ENCODE measurements at regions not wholly inside any gene's neighbourhood (a gene's known extent, or its start where the extent isn't known, plus 50 kb on each side); places are given as distances from the start of the nearest gene placed in this dataset.

- no peak for TF ChIP-seq ZBTB8A (IDR thresholded peaks at IDR 0.05; ENCODE audit: partially characterized antibody)
- no peak for TF ChIP-seq BRF2 (IDR thresholded peaks at IDR 0.05; ENCODE audit: borderline replicate concordance, insufficient read depth, insufficient read length)
- no peak for TF ChIP-seq BCLAF1 (IDR thresholded peaks at IDR 0.05; ENCODE audit: borderline replicate concordance in 1 of 2, control insufficient read depth in 1 of 2, low read depth in 2 of 2, low read length in 1 of 2)
Observed at GRCh38 chr5:33102551-33102950, 338.2 kb upstream of the TARS1 start (continued).

- H3K27me3 ChIP-seq (ENCODE audit: control insufficient read depth in 2 of 2, insufficient read depth in 2 of 2, low read length in 2 of 2): no peaks in the 10 kb centered on the region
- H4K20me1 ChIP-seq (replicated peaks; ENCODE audit: control insufficient read depth, insufficient read depth, low read length): no peaks in the 10 kb centered on the region
- POLR2A ChIA-PET: interaction anchor here (0.6 kb wide), 1 partner anchor 114 kb away, joined by 3 read pairs; no protein-coding TSS in a partner anchor
- no peak overlapping the region for H3K9ac ChIP-seq (ENCODE audit: insufficient read depth in 1 of 2, low read depth in 2 of 2, low read length in 2 of 2)
- H3K4me1 ChIP-seq (replicated peaks in 1 of 2; ENCODE audit: control insufficient read depth in 2 of 2, insufficient read depth in 2 of 2, low read length in 2 of 2): no peaks in the 10 kb centered on the region
- no peak overlapping the region for H3K27ac ChIP-seq (ENCODE audit: extremely low read depth, low read depth, low read length)
- no peaks in the 10 kb centered on the region for H3K79me2 ChIP-seq (ENCODE audit: control insufficient read depth, insufficient read depth, low read length)
- DNase-seq (ENCODE audit: extremely low read depth in 1 of 4, low spot score in 3 of 4) (no peak), FAIRE-seq (no peak), ATAC-seq (no peak)
- peaks cover 2% of the 10 kb centered on the region for H3K9me3 ChIP-seq (replicated peaks; ENCODE audit: control insufficient read depth, insufficient read depth, low read depth, low read length)
- BruUV-seq (replicated peaks): no TSS peak
- no peak overlapping the region for H3K4me3 ChIP-seq
- CTCF ChIA-PET (ENCODE audit: low intra/inter-chr PET ratio): no interaction called here
- H2AFZ ChIP-seq (ENCODE audit: low read depth, low read length): no peak overlapping the region
- H3K9me1 ChIP-seq (ENCODE audit: control insufficient read depth, insufficient read depth, low read length): no peaks in the 10 kb centered on the region
- 0% methylated on average over 1 of the region's 1 CpG for WGBS (ENCODE audit: insufficient coverage, low coverage, missing lambda C conversion rate)
- no peak overlapping the region for H3K4me2 ChIP-seq (ENCODE audit: insufficient read depth, low read length)
- H3K36me3 ChIP-seq (ENCODE audit: control insufficient read depth, insufficient read depth, low read length): no peaks in the 10 kb centered on the region
- intact Hi-C loops (cut with micrococcal nuclease): no loop called here
- in situ Hi-C loops (cut with MboI): no loop called here
- TF ChIP-seq TOE1 (IDR thresholded peaks at IDR 0.05; ENCODE audit: borderline replicate concordance) (no peak), TOE1 (CRISPR knock-in tag; IDR thresholded peaks at IDR 0.05; ENCODE audit: borderline replicate concordance, low read depth) (no peak), CHD1 (IDR thresholded peaks at IDR 0.05; ENCODE audit: low read length) (no peak), UBTF (IDR thresholded peaks at IDR 0.05; ENCODE audit: borderline replicate concordance in 1 of 2, low read depth in 2 of 2, low read length in 2 of 2) (no peak), NR0B1 (IDR thresholded peaks at IDR 0.05; ENCODE audit: partially characterized antibody) (no peak), RUNX1 (IDR thresholded peaks at IDR 0.05; ENCODE audit: low read depth) (no peak), TAF15 (IDR thresholded peaks at IDR 0.05; ENCODE audit: low read depth, low read length) (no peak), MTA3 (IDR thresholded peaks at IDR 0.05; ENCODE audit: borderline replicate concordance) (no peak)
Observed at GRCh38 chr5:33105521-33105941, 335.2 kb upstream of the TARS1 start.
